ENCODE measurements at regions not wholly inside any gene's neighbourhood (a gene's known extent, or its start where the extent isn't known, plus 50 kb on each side); places are given as distances from the start of the nearest gene placed in this dataset.

GRCh38 chr9:89863141-89863540 is 258.3 kb downstream of the GADD45G start:
- TF ChIP-seq, protein P1, sequence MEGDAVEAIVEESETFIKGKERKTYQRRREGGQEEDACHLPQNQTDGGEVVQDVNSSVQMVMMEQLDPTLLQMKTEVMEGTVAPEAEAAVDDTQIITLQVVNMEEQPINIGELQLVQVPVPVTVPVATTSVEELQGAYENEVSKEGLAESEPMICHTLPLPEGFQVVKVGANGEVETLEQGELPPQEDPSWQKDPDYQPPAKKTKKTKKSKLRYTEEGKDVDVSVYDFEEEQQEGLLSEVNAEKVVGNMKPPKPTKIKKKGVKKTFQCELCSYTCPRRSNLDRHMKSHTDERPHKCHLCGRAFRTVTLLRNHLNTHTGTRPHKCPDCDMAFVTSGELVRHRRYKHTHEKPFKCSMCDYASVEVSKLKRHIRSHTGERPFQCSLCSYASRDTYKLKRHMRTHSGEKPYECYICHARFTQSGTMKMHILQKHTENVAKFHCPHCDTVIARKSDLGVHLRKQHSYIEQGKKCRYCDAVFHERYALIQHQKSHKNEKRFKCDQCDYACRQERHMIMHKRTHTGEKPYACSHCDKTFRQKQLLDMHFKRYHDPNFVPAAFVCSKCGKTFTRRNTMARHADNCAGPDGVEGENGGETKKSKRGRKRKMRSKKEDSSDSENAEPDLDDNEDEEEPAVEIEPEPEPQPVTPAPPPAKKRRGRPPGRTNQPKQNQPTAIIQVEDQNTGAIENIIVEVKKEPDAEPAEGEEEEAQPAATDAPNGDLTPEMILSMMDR (IDR thresholded peaks at IDR 0.05 in 2 of 3, conservative IDR thresholded peaks at IDR 0.05 in 1 of 3; ENCODE audit: control insufficient read depth in 2 of 3, extremely low read depth in 1 of 3, insufficient read depth in 1 of 3, low read depth in 3 of 3, low read length in 3 of 3) = no peak
- no peak for TF ChIP-seq CREM (IDR thresholded peaks at IDR 0.05; ENCODE audit: low read depth)
- no peak for TF ChIP-seq TCF12 (IDR thresholded peaks at IDR 0.05; ENCODE audit: low read depth, low read length)
- no peak for TF ChIP-seq ZZZ3 (IDR thresholded peaks at IDR 0.05; ENCODE audit: control insufficient read depth, insufficient read length, low read depth)
- TF ChIP-seq RAD21 (IDR thresholded peaks at IDR 0.05; ENCODE audit: insufficient read depth, low read depth, low read length) = no peak
- TF ChIP-seq ZNF274 (IDR thresholded peaks at IDR 0.05; ENCODE audit: insufficient read depth, insufficient read length) = no peak
- TF ChIP-seq CHD1 (IDR thresholded peaks at IDR 0.05; ENCODE audit: low read depth, low read length) = no peak
- TF ChIP-seq EP300 (IDR thresholded peaks at IDR 0.05; ENCODE audit: borderline replicate concordance in 1 of 2, control insufficient read depth in 1 of 2, low read depth in 2 of 2, low read length in 2 of 2) = no peak
- TF ChIP-seq TCF7 (IDR thresholded peaks at IDR 0.05; ENCODE audit: borderline replicate concordance) = no peak
